Renal pelvis (tissue), 1 donor: ENCODE measurements at regions not wholly inside any gene's neighbourhood (a gene's known extent, or its start where the extent isn't known, plus 50 kb on each side); places are given as distances from the start of the nearest gene placed in this dataset.
"Not testable (repeated sequence)": the region's sequence is repeated elsewhere in the genome, so short reads cannot be mapped to it uniquely, and the experiment has no call there.

Experiments used
- DNase-seq: peaks from one replicate; pipeline ENCODE4 v3.0.0-alpha.2; 2013

GRCh38 chr3:25844891-25845290, 55.0 kb downstream of the OXSM start:
- DNase-seq: no peak

DNA sequence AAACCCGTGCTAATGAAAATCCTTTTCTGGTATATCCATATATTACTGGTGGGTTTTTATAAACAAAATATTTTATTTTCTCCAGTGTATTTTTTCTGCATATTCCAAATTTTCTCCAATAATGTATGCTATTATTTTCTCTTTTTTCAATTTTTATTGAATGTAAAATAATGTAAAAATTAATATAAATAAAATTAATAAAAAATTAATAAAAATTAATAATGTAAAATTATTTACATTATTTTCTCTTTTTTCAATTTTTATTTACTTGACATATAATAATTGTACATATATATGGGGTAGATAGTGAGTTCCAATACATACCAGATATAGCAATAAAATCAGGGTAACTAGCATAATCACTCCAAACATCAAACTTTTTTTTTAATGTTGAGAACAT, 56.4 kb downstream of the OXSM start:
- no peak for DNase-seq

GRCh38 chr3:25849091-25849490, 59.2 kb downstream of the OXSM start:
- peak; percentile 17 for DNase-seq

DNA sequence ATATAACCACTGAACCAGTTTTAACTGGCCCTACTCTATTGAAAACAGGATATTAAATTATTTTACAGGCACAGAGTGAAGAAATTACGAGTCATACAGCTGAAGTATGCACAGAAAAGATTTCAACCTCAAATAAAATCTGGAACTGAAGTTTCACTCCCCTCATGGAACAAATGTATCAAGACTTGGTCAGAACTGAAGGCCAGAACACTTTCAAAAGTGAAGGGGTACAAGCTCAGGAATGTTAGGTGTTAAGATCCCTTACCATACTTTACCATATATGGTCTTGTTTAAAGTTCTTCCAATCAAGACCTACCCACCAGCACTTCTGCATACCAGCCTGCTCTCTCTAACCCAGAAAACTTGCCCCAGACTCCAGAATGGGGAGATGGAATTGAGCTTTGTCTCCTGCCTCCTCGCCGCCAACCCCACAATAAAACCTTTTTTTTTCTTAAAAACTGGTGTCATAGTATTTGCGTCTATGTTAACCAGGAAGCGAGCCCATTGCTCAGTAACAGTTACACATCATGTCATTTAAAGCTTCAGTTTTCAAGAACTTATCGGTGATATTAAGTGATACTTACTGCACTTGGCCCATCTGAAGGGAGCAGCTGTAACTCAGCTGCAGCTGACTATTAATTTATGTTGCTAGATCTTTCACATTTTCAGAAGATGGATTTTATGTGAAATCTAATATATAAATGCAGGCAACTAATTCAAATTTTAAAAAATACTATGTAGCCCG, 59.9 kb downstream of the OXSM start:
- no peak for DNase-seq

- not testable (repeated sequence) for DNase-seq
Measured at GRCh38 chr3:25851693-25852259, 61.9 kb downstream of the OXSM start.

GRCh38 chr3:25854214-25854613, 64.3 kb downstream of the OXSM start:
- no peak for DNase-seq

- no peak for DNase-seq
Measured at GRCh38 chr3:25854635-25855034, 64.7 kb downstream of the OXSM start.

DNA sequence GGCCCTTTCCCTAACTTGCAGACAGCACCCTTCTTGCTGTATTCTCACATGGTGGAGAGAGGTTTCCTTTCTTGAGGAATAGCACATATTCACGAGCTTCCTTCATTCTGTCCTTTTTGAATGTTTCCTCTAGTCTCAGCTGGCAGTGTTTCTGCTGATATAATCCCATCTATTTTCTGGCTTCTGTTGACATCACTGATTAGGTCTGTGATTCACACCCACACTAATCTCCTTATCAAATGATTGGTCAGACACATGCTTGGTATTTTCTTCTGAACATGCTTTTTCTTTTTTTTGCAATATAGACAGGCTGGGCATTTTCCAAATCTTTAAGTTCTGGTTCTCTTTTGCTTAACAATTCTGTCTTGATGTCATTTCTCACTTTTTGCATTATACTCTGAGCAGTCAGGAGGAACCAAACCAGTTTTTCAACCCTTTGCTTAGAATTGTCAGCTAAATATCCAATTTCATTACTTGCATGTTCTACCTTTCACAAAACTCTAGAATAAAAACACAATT, 65.4 kb downstream of the OXSM start:
- no peak for DNase-seq

- DNase-seq: no peak
Measured at GRCh38 chr3:25856902-25857518, 67.1 kb downstream of the OXSM start.

GRCh38 chr3:25861566-25861965, 71.7 kb downstream of the OXSM start:
- DNase-seq: no peak

DNA sequence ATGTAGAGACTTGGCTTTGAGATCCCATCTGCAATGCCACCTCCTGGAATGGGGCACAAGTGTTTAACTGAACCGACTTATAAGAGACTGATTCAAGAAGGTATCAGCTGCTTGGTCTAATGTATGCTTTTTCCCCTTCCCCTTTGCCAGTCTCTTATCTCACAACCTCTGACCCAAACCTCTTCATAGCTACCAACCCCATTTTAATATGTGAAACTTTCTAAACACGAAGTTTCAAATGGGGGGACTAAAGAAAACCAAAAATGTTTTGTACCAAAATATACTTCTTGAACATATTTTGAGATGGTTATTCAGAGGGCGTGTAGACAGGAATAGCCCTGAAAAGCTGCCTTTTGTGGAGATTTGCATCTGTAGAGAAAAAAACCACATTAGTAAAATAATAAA, 73.1 kb downstream of the OXSM start:
- no peak for DNase-seq

GRCh38 chr3:25863416-25863959, 73.6 kb downstream of the OXSM start:
- no peak for DNase-seq

DNA sequence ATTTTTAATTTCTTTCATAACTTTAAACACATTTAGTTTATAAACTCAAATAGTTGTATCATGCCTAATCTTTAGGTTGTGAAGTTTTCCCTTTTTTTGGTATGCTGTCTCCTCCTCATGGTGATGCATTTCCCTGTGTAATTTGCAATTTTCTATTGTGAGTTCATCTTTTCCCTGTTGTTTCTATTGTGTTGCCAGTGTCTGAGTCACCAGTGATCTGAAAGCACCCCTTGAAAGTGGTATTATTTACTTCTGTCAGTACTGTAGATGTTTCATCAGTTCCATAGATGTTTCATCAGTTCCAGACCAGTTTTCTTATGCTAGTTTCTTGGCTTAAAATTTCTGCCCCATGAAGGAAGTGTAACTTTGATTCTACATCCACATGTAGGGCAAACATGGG, 80.6 kb downstream of the OXSM start:
- no peak for DNase-seq

GRCh38 chr3:25872200-25872877, 82.4 kb downstream of the OXSM start:
- no peak for DNase-seq

DNA sequence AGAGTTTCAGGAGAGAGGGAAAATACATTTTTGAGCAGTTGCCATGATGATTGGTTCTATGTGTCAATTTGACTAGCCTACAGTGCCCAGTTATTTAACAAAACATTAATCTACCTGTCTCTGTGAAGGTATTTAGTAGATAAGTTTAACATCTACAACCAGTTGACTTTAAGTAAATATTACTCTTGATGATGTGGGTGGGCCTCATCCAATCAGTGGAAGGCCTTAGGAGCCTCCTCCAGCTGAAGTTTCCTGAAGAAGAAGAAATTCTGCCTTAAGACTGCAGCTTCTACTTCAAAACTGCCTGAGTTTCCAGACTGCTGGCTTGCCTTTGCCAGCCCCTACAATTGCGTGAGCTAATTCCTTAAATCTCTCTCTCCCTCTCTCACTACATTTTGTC, 93.6 kb downstream of the OXSM start:
- DNase-seq: no peak

DNA sequence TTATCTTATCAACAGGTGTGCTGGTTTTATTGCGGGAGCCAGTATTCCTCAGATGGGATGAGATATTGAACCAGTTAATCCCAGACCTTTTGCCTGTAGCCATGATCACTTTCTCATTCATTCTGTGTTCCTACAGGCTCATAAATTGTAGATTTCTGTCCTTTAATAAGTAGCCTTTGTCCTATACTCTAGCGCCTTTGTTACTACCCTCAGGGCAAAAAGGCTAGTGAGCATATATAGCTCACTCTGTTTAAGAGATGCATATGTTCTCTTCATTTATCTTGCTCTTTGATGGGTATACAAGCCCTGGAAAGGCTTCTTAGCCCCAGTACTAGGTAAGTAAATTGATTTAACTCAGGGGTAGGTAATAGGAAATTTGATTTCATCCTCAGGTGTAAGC, 95.1 kb downstream of the OXSM start:
- DNase-seq: no peak

GRCh38 chr3:25885544-25885943, 95.7 kb downstream of the OXSM start:
- no peak for DNase-seq

DNA sequence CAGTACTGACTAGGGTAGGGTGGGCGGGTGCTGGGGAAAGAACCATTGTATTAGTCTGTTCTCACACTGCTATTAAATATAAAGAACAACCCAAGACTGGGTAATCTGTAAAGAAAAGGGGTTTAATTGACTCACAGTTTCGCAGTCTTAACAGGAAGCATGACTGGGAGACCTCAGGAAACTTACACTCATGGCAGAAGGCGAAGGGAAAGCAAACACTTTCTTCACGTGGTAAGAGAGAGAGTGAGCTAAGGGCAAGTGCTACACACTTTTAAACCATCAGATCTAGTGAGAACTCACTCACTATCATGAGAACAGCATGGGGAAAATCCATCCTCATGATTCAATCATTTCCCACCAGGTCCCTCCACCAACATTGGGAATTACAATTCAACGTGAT, 98.0 kb downstream of the OXSM start:
- DNase-seq: no peak

DNA sequence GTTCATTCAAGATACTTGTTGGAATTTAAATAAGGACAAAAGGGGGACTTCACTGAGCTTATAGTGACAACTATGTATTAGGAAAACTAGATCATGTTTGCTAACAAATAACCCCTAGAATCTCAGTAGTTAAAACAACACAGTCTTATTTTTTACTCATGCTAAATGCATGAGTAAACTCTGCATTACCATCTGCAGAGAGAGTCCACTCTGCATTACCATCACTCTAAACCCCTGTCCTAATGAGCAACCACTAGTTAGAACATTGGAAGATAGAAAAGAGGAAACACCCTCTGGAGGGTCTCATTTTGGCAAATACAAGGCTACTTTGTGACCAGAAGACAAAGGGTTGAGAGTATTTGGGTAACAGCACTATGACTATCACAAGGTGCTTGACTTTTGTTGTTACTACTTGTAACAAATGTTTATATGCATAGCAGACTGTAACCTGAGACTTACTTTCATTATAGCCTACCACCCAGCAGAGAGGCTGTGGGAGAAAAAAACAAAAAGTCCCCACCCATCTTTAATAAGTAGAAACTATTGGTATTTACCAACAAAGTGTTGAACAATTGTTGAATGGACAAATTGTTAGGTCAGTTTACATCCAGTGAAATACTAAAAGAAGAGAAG, 99.1 kb downstream of the OXSM start:
- no peak for DNase-seq

DNA sequence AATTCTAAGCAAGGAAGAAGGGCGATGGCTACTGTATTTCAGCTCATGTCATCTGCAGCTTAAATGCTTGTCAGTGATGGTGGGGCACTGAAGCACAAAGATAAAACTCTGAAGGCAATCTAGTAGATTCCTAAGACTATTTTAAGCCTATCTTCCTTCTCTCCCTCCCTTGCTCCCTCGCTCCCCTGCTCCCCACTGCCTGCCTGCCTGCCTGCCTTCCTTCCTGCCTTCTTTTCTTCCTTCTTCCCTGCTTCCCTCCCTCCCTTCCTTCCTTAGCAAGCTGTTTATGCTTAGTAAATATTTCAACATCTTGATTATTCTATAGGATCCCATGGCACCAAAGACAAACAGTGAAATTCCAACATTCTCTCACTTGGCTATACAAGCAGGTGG, 99.6 kb downstream of the OXSM start:
- no peak for DNase-seq

DNA sequence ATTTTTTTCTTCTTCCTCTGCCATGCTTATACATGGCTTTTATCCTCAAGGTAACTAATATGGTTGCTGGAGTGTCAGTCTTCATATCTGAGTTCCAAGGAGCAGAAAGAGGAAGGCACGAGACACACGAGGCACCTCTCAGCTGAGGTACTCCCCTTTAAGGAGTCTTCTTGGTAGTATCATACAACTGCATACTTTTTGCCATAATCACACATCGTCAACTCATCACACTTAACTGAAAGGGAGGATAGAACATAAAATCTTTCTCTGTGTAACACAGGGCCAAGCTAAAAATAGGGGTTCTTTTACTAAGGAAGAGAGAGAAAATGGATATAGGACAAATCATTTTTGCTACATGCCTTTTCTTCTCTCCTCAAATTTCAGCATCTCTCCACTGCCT, 104.2 kb downstream of the OXSM start:
- DNase-seq: no peak

DNA sequence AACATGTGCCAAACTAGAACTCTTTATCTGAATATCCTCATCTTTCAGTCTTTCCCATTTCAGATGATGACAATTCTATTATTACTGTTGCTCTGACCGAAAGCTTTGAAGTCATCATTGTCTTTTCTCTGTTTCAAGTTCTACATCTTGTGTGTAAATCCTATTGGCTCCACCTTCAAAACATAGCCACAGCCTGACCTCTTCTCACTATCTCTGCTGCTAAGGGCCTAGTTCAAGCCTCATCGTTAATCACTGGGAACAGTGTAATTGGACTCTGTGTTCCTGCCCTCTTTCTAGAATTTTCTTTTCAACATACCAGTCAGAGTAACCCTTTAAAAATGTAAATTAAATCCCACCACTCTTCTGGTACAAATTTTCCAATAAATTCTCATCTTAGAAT, 105.1 kb downstream of the OXSM start:
- DNase-seq: no peak
